ENCODE measurements at regions not wholly inside any gene's neighbourhood (a gene's known extent, or its start where the extent isn't known, plus 50 kb on each side); places are given as distances from the start of the nearest gene placed in this dataset.
"Not testable (repeated sequence)": the region's sequence is repeated elsewhere in the genome, so short reads cannot be mapped to it uniquely, and the experiment has no call there.

GRCh38 chr12:67045650-67046049 is 223.5 kb upstream of the CAND1 start:
- DNase-seq (ENCODE audit: extremely low read depth, insufficient read length), result no peak
- Histone ChIP-seq H3K36me3 (ENCODE audit: control insufficient read depth, insufficient read depth, low read length) (no peaks in the 10 kb centered on the region), H3K4me3 (replicated peaks; ENCODE audit: low read depth, low read length) (no peak overlapping the region), H3K27me3 (replicated peaks; ENCODE audit: control insufficient read depth, insufficient read depth, low read length) (no peaks in the 10 kb centered on the region)
- TF ChIP-seq CTCF (IDR thresholded peaks at IDR 0.05; ENCODE audit: insufficient read depth, low read length, poor library complexity, severe bottlenecking), result no peak

- no peaks in the 10 kb centered on the region for H3K27me3 ChIP-seq (replicated peaks; ENCODE audit: control insufficient read depth, insufficient read depth, low read length)
- no peak for TF ChIP-seq CTCF (IDR thresholded peaks at IDR 0.05; ENCODE audit: insufficient read depth, low read length, poor library complexity, severe bottlenecking)
- no peak overlapping the region for H3K4me3 ChIP-seq (replicated peaks; ENCODE audit: low read depth, low read length)
- DNase-seq (ENCODE audit: extremely low read depth, insufficient read length), result no peak
- no peaks in the 10 kb centered on the region for H3K36me3 ChIP-seq (ENCODE audit: control insufficient read depth, insufficient read depth, low read length)
Observed at GRCh38 chr12:67046062-67046461, 223.1 kb upstream of the CAND1 start.

- Histone ChIP-seq H3K27me3 (replicated peaks; ENCODE audit: control insufficient read depth, insufficient read depth, low read length) (no peaks in the 10 kb centered on the region), H3K4me3 (replicated peaks; ENCODE audit: low read depth, low read length) (no peak overlapping the region), H3K36me3 (ENCODE audit: control insufficient read depth, insufficient read depth, low read length) (no peaks in the 10 kb centered on the region)
- TF ChIP-seq CTCF (IDR thresholded peaks at IDR 0.05; ENCODE audit: insufficient read depth, low read length, poor library complexity, severe bottlenecking), result no peak
- DNase-seq (ENCODE audit: extremely low read depth, insufficient read length), result no peak
Observed at GRCh38 chr12:67047634-67048033, 221.5 kb upstream of the CAND1 start.

GRCh38 chr12:67048371-67048770 is 220.8 kb upstream of the CAND1 start:
- no peaks in the 10 kb centered on the region for H3K36me3 ChIP-seq (ENCODE audit: control insufficient read depth, insufficient read depth, low read length)
- no peak for TF ChIP-seq CTCF (IDR thresholded peaks at IDR 0.05; ENCODE audit: insufficient read depth, low read length, poor library complexity, severe bottlenecking)

GRCh38 chr12:67049199-67049598 is 220.0 kb upstream of the CAND1 start:
- DNase-seq (ENCODE audit: extremely low read depth, insufficient read length); H3K4me3 ChIP-seq (replicated peaks; ENCODE audit: low read depth, low read length); H3K36me3 ChIP-seq (ENCODE audit: control insufficient read depth, insufficient read depth, low read length); H3K27me3 ChIP-seq (replicated peaks; ENCODE audit: control insufficient read depth, insufficient read depth, low read length): not testable (repeated sequence)

More at GRCh38 chr12:67048371-67048770, 220.8 kb upstream of the CAND1 start:
- no peak for DNase-seq (ENCODE audit: extremely low read depth, insufficient read length)
- H3K27me3 ChIP-seq (replicated peaks; ENCODE audit: control insufficient read depth, insufficient read depth, low read length), result no peaks in the 10 kb centered on the region
- no peak overlapping the region for H3K4me3 ChIP-seq (replicated peaks; ENCODE audit: low read depth, low read length)

- H3K4me3 ChIP-seq (replicated peaks; ENCODE audit: low read depth, low read length), result no peak overlapping the region
- no peaks in the 10 kb centered on the region; the same call in 1 of the 2 replicates for H3K27me3 ChIP-seq (replicated peaks; ENCODE audit: control insufficient read depth, insufficient read depth, low read length)
- TF ChIP-seq CTCF (IDR thresholded peaks at IDR 0.05; ENCODE audit: insufficient read depth, low read length, poor library complexity, severe bottlenecking), result no peak
- DNase-seq (ENCODE audit: extremely low read depth, insufficient read length), result no peak
- H3K36me3 ChIP-seq (ENCODE audit: control insufficient read depth, insufficient read depth, low read length), result no peaks in the 10 kb centered on the region
Observed at GRCh38 chr12:67052981-67053380, 216.2 kb upstream of the CAND1 start.
